ENCODE measurements at regions not wholly inside any gene's neighbourhood (a gene's known extent, or its start where the extent isn't known, plus 50 kb on each side); places are given as distances from the start of the nearest gene placed in this dataset.
"Not testable (repeated sequence)": the region's sequence is repeated elsewhere in the genome, so short reads cannot be mapped to it uniquely, and the experiment has no call there.

GRCh38 chr13:58630794-58631193 is 999.2 kb downstream of the PCDH17 start:
- DNase-seq, result no peak

DNA sequence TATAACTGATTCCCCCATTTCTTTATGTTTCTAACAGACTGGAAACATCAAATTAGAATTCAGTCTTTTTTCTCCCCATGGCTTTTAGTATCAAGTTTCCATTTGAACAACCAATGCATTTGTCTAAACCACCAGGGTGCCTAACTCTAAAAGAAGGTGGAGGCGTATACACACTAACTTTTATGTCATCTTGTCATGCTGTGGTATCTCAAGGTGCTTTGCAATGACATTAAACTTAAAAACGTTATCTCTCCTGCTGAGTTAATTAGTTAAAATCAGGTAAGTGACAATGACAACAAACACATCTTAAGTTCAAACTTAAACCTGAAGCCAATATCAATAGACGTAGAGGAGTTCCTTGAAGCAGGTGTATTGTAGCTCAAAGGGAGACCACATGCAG is 1001.7 kb downstream of the PCDH17 start:
- no peak for DNase-seq

- DNase-seq, result no peak
These were observed 1023.5 kb downstream of the PCDH17 start for GRCh38 chr13:58655086-58655485.

- DNase-seq, result no peak
These were observed 1029.3 kb downstream of the PCDH17 start for GRCh38 chr13:58660826-58661225.

DNA sequence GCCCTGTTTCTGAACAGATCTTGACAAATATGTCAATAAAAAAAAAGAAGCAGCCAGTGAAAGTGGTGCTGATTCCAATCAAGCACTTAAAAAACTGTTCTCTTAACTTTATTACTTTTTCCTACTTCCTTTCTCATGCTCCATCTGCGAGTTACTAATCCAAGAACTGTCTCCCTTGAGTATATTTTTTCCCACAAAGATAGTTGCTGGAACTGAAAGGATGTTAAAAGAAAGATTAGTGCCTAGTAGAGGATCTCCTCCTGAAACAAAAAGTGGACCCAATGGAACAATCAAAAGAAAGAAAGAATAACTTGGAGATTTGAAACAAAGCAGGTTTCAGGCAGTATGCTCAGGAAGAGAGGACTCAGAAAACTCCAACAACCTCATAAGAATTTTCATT is 1034.8 kb downstream of the PCDH17 start:
- no peak for DNase-seq

GRCh38 chr13:58667096-58667495 is 1035.6 kb downstream of the PCDH17 start:
- DNase-seq, result no peak

DNA sequence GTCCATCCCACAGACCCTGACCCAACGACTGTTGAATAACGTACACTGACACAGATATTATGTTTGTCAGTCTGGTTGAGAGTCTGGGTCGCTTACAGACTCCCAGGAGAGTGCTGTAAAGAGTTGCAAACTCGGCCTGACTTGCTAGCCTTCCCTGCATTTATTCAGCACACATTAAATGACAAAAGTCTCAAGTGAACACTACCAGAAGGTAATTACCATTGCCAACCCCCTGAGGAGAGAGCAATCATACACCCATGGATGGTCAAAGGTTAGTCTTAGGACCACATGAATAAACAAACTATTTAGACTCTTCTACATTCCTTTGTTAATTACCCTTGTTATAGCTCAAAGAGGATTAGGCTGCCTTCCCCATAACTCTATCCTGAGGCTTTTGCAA is 1048.6 kb downstream of the PCDH17 start:
- no peak for DNase-seq

DNA sequence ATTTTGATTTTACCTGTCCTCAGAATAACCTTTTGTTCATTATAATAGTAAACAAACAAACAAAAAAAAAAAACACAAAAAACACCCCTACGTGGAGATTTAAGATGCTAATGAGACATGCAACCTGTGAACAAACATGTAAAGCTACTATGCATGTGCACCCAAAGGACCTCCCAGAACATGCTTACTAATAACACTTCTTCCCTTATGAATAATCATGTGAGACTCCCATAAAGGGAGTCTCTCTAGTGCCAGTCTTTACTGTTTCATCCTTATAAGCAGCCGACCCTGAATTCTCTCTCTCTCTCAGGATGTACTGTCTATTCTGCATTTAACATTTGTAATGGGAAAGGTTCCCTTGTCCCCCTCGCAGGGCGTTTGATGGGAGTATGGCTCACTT is 1051.1 kb downstream of the PCDH17 start:
- DNase-seq, result no peak

DNA sequence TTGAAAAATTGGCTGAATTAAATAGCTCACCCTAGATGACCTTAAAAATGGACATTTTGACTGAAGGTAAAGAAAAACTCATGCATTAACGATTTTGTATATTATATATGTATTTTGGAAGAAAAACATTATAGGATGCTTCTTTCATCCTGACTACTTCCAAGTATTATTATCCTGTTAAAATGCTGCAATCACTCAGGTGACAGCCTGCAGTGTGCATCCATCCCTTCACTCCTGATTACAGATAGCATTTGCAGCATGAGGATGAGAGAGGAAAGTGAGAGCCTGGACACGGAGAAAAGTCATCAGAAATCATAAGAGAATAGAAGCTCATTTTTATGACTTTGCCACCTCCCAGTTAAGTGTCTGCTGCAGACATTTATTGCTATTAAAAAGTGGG is 1055.6 kb downstream of the PCDH17 start:
- no peak for DNase-seq

- DNase-seq, result no peak
These were observed 1067.0 kb downstream of the PCDH17 start for GRCh38 chr13:58698531-58698930.

DNA sequence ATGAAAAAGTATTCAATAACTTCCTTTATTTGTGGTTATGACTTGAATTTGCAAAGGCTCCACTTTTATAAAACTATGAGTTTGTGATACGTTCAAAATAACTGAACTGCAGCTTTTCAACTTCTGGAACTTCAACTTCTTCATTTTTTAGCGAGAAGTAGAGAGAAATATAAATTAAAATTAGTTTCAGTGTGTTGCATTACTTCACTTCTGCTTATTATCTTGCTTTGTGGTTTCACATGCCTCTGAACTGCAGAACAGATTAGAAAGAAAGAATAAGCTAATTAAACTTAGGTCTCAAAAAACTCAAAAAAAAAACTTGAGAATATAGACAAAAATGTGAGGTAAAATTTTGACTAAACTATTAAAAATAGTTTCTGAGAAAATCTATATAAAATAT is 1073.4 kb downstream of the PCDH17 start:
- no peak for DNase-seq

DNA sequence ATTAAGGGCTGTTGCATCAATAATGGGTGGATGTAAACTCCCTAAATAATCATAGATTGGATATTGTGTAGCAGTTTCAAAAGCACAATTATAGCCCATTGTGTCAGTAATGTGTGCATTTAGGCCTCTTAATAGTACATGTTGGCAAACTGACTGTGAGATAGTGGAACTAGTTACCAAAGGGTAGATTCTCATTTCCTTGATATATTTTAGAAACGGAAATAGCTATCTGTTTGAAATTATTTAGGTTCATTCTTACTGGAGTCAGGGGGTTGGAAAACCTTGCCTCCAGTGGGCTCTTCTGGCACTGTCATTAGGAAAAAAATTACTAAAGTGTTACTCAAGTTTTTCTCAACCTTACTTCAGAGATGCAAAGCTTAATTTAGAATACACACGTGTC is 1074.9 kb downstream of the PCDH17 start:
- DNase-seq, result no peak

GRCh38 chr13:58712191-58712590 is 1080.6 kb downstream of the PCDH17 start:
- DNase-seq, result no peak

DNA sequence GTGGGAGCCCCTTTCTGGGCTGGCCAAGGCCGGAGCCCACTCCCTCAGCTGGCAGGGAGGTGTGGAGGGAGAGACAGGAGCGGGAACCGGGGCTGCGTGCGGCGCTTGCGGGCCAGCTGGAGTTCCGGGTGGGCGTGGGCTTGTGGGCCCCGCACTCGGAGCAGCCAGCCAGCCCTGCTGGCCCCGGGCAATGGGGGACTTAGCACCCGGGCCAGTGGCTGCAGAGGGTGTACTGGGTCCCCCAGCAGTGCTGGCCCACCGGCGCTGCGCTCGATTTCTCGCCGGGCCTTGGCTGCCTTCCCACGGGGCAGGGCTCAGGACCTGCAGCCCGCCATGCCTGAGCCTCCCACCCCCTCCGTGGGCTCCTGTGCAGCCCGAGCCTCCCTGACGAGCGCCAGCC is 1082.5 kb downstream of the PCDH17 start:
- not testable (repeated sequence) for DNase-seq

DNA sequence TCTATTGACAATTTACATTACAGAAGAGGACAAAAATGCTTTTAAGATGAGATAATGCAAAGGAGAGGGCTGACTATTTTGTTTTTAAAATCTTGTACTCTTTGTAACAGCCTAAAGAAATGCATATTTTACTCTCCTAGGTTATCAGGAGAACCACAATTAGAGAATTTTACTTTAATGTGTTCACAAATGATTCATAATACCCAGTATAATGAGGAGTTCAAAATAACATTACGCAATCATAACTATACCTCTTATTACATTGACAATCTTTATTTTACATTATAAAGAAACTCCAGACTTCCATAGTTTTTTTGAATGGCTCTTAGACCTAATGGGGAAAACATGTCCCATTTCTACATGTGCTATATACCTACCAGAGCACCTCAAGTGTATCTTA is 1089.7 kb downstream of the PCDH17 start:
- no peak for DNase-seq

DNA sequence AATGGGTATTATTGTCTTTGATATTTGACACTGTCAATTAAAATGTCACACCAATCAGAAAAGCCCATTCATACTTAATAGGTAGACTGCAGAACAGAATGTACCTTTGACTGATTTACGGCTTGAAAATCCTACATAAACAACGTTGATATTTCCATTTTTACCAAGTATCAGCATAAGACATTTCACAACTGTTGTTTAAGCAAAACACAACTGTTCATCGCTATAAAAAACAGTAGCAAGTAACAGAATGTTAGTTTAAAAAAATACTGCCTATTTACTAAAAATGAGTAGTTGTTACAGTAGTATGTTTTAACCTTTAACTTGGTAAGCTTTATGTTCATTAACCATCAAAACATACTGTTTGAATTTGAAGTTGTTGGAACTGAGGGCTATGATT is 1096.6 kb downstream of the PCDH17 start:
- DNase-seq, result no peak

DNA sequence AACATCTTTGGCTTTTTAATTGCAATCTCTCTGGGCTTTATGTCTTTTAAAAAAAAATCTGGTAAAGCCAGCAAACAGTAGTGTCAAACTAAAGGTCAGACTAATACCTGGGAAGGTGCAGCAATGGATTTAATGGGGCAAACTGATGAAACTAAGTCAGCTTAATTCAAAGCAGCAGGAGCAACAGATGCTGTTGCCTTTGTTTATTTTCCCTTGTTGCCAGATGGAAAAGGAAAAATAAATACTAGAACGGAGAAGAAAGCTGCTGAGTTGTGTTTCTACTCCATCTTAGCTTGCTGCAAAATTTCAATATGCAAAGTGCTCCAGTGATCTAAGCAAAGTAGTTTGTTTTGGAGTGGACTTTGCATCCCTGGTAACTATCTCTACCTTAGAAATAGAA is 1097.8 kb downstream of the PCDH17 start:
- DNase-seq, result no peak

DNA sequence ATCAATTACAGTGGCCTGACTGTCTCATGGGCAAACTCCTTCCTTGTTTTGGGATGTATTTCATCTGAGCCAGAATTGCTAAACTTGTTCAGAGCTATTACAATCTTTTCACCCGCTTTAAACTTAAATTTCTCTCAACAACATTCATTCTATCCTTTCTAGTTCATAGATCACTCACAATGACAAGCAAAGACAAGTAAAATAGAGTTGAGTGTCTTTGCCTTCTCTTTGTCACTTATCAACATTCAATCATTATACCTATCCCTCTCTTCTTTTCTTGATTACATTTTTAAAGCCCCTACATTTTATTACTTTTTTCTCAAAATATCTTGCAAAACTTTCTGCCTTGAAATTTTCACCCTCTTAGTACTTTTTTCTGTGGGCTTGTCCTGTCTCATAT is 1113.1 kb downstream of the PCDH17 start:
- DNase-seq, result no peak

DNA sequence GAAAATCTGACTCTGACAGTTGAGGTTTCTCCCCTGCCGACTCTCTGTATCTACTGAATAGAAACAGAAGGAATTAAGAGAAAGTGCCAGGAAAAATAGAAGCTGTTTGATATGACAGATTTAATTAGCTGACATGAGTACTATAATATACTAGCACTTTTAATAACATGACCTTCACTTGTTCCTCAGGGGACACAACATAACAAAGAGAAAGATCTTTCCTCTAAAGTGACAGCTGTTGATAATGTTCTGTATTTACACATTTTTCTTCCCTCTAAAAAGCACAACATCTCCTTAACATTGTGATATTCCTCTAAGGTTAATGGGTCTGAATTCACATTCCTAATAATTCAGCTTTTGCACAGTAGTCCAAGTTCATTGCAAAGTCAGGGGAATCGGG is 1136.0 kb downstream of the PCDH17 start:
- DNase-seq, result no peak

DNA sequence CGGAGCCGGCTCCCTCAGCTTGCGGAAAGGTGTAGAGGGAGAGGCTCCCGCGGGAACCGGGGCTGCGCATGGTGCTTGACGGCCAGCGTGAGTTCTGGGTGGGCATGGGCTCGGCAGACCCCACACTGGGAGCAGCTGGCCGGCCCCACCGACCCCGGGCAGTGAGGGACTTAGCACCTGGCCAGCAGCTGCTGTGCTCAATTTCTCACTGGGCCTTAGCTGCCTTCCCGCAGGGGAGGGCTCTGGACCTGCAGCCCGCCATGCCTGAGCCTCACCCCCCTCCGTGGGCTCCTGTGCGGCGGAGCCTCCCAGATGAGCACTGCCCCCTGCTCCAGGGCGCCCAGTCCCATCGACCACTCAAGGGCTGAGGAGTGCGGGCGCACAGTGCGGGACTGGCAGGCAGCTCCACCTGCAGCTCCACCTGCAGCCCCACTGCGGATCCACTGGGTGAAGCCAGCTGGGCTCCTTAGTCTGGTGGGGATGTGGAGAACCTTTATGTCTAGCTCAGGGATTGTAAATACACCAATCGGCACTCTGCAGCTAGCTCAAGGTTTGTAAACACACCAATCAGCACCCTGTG is 1141.8 kb downstream of the PCDH17 start:
- no peak for DNase-seq

- DNase-seq, result no peak
These were observed 1151.2 kb downstream of the PCDH17 start for GRCh38 chr13:58782736-58783135.

GRCh38 chr13:58792854-58793253 is 1161.3 kb downstream of the PCDH17 start:
- DNase-seq, result no peak

DNA sequence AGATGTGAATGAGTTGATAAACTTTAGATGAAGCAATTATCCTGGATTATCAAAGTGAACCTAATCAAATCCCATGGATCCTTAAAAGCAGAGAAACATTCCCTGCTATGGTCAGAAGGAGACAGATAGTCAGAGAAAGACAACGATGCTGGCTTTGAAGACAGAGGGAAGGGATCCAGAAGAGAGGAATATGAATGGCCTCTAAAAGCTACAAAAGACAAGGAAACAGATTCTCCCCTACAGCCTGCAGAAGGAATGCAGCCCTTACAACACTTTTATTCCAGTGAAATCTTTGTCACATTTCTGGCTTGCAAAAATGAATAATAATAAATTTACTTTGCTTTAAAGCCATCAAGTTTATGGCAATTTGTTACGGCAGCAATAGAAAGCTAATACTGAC is 1164.2 kb downstream of the PCDH17 start:
- no peak for DNase-seq

GRCh38 chr13:58804832-58805231 is 1173.3 kb downstream of the PCDH17 start:
- DNase-seq, result no peak

- DNase-seq, result no peak
These were observed 1174.9 kb downstream of the PCDH17 start for GRCh38 chr13:58806401-58806800.

GRCh38 chr13:58823701-58824100 is 1192.2 kb downstream of the PCDH17 start:
- DNase-seq, result no peak
